ENCODE measurements at regions not wholly inside any gene's neighbourhood (a gene's known extent, or its start where the extent isn't known, plus 50 kb on each side); places are given as distances from the start of the nearest gene placed in this dataset.
"Not testable (repeated sequence)": the region's sequence is repeated elsewhere in the genome, so short reads cannot be mapped to it uniquely, and the experiment has no call there.

- peaks cover 10 to 11% of the 10 kb centered on the region in 2 donors for H3K27me3 ChIP-seq (ENCODE audit: control insufficient read depth in 2 of 2, insufficient read depth in 2 of 2, low read length in 2 of 2)
- peaks cover 0 to 3% of the 10 kb centered on the region in 2 donors for H3K4me1 ChIP-seq (ENCODE audit: control insufficient read depth in 2 of 2, insufficient read depth in 2 of 2, low read length in 2 of 2)
- H3K27ac ChIP-seq (ENCODE audit: low read depth in 2 of 2, low read length in 2 of 2) = no peak overlapping the region
- H3K4me3 ChIP-seq (ENCODE audit: low read length in 2 of 2) = no peak overlapping the region
- H3K36me3 ChIP-seq (ENCODE audit: control insufficient read depth in 2 of 2, insufficient read depth in 2 of 2, low read length in 2 of 2) = no peaks in the 10 kb centered on the region
- H3K9me3 ChIP-seq (ENCODE audit: control insufficient read depth in 2 of 2, low read length in 2 of 2) = no peaks in the 10 kb centered on the region
- H3K9ac ChIP-seq (ENCODE audit: low read depth in 1 of 2, low read length in 2 of 2) = no peak overlapping the region
Measured at GRCh38 chrX:52585892-52586291, 68.8 kb downstream of the SSX7 start.

- Histone ChIP-seq H3K27me3 (ENCODE audit: control insufficient read depth in 2 of 2, insufficient read depth in 2 of 2, low read length in 2 of 2) (peaks cover 4 to 10% of the 10 kb centered on the region in 2 donors), H3K4me1 (ENCODE audit: control insufficient read depth in 2 of 2, insufficient read depth in 2 of 2, low read length in 2 of 2) (peaks cover 2 to 4% of the 10 kb centered on the region in 2 donors), H3K27ac (ENCODE audit: low read depth in 2 of 2, low read length in 2 of 2) (peak overlapping the region; percentile 70 to 82), H3K36me3 (ENCODE audit: control insufficient read depth in 2 of 2, insufficient read depth in 2 of 2, low read length in 2 of 2) (no peaks in the 10 kb centered on the region), H3K4me3 (ENCODE audit: low read length in 2 of 2) (peak overlapping the region; percentile 44 to 51), H3K9me3 (ENCODE audit: control insufficient read depth in 2 of 2, low read length in 2 of 2) (no peaks in the 10 kb centered on the region), H3K9ac (ENCODE audit: low read depth in 1 of 2, low read length in 2 of 2) (peak overlapping the region in 1 of 2 donors; percentile 36)
Measured at GRCh38 chrX:52577464-52578173, 60.8 kb upstream of the XAGE1B start.

DNA sequence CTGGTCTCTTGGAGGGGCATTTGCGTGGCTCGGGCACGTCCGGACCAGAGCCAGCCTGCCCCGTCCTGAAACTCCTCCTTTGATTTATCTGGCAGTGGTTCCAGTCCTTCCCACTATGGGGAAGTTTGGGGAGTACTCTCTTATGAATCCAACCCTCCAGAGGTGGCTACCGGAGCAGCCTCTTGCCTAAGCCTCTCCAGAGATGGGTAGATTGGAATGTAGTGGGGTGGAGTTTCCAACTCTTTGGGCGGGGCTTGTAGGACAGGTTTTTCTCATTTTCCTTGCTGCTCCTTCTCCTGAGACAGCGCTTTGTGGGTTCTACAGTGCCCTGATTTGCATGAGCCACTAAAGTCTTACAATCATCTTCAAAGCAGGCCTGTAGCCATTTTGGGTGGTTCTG, 60.1 kb upstream of the XAGE1B start:
- Histone ChIP-seq H3K9ac (ENCODE audit: low read depth in 1 of 2, low read length in 2 of 2) (no peak overlapping the region), H3K27ac (ENCODE audit: low read depth in 2 of 2, low read length in 2 of 2) (peak overlapping the region; percentile 70 to 82), H3K9me3 (ENCODE audit: control insufficient read depth in 2 of 2, low read length in 2 of 2) (no peaks in the 10 kb centered on the region), H3K4me3 (ENCODE audit: low read length in 2 of 2) (peak overlapping the region; percentile 19 to 51), H3K27me3 (ENCODE audit: control insufficient read depth in 2 of 2, insufficient read depth in 2 of 2, low read length in 2 of 2) (peaks cover 4 to 10% of the 10 kb centered on the region in 2 donors), H3K36me3 (ENCODE audit: control insufficient read depth in 2 of 2, insufficient read depth in 2 of 2, low read length in 2 of 2) (no peaks in the 10 kb centered on the region), H3K4me1 (ENCODE audit: control insufficient read depth in 2 of 2, insufficient read depth in 2 of 2, low read length in 2 of 2) (peaks cover 2 to 4% of the 10 kb centered on the region in 2 donors)

DNA sequence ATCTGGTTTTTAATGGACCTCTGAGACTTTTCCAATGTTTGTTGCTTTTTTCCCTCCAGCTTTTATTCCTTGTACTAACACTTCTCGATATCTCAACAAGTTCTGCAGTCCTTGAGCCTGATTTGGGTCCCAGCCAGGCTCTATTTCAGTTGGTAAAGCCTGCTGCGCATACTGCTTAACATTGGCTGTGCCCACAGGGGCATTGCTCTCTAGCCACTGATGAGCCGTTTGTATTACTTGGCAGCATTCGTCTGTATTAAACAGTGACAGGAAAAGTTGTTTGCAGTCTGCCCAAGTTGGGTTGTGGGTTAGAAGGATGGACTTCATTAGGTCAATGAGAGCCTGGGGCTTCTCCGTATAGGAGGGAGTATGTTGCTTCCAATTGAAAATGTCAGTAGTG, 59.6 kb upstream of the XAGE1B start:
- Histone ChIP-seq H3K4me3 (ENCODE audit: low read length in 2 of 2) (no peak overlapping the region), H3K36me3 (ENCODE audit: control insufficient read depth in 2 of 2, insufficient read depth in 2 of 2, low read length in 2 of 2) (no peaks in the 10 kb centered on the region), H3K27ac (ENCODE audit: low read depth in 2 of 2, low read length in 2 of 2) (no peak overlapping the region), H3K9ac (ENCODE audit: low read depth in 1 of 2, low read length in 2 of 2) (no peak overlapping the region), H3K4me1 (ENCODE audit: control insufficient read depth in 2 of 2, insufficient read depth in 2 of 2, low read length in 2 of 2) (peaks cover 2 to 4% of the 10 kb centered on the region in 2 donors), H3K9me3 (ENCODE audit: control insufficient read depth in 2 of 2, low read length in 2 of 2) (no peaks in the 10 kb centered on the region), H3K27me3 (ENCODE audit: control insufficient read depth in 2 of 2, insufficient read depth in 2 of 2, low read length in 2 of 2) (peaks cover 4 to 10% of the 10 kb centered on the region in 2 donors)

GRCh38 chrX:52574416-52575275, 57.8 kb upstream of the XAGE1B start:
- peaks cover 8 to 15% of the 10 kb centered on the region in 2 donors for H3K27me3 ChIP-seq (ENCODE audit: control insufficient read depth in 2 of 2, insufficient read depth in 2 of 2, low read length in 2 of 2)
- H3K9ac ChIP-seq (ENCODE audit: low read depth in 1 of 2, low read length in 2 of 2) = no peak overlapping the region
- no peaks in the 10 kb centered on the region for H3K9me3 ChIP-seq (ENCODE audit: control insufficient read depth in 2 of 2, low read length in 2 of 2)
- H3K36me3 ChIP-seq (ENCODE audit: control insufficient read depth in 2 of 2, insufficient read depth in 2 of 2, low read length in 2 of 2) = no peaks in the 10 kb centered on the region
- H3K27ac ChIP-seq (ENCODE audit: low read depth in 2 of 2, low read length in 2 of 2) = no peak overlapping the region
- peak overlapping the region; percentile 20 to 46 for H3K4me3 ChIP-seq (ENCODE audit: low read length in 2 of 2)
- H3K4me1 ChIP-seq (ENCODE audit: control insufficient read depth in 2 of 2, insufficient read depth in 2 of 2, low read length in 2 of 2) = peaks cover 2 to 4% of the 10 kb centered on the region in 2 donors

DNA sequence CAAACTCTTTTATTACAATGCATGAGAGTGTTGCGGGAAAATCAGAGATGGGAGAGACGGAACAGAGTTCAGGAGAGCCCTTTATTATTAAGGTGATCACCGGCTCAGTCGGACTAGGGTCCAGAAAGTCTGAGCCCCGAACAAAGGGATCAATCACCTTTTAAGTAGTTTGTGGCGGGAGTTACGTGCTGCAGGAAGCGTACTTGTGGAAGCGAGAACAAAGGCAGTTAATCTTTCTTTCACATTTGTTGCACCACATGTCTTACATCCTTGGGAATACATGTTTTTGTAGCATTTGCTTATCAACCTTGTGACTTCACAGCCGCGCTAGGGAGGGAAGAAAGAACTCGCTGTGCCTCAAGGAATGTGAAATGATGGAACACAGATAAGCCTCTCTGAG, 51.3 kb upstream of the XAGE1B start:
- H3K4me1 ChIP-seq (ENCODE audit: control insufficient read depth in 2 of 2, insufficient read depth in 2 of 2, low read length in 2 of 2); H3K4me3 ChIP-seq (ENCODE audit: low read length in 2 of 2); H3K9ac ChIP-seq (ENCODE audit: low read depth in 1 of 2, low read length in 2 of 2); H3K36me3 ChIP-seq (ENCODE audit: control insufficient read depth in 2 of 2, insufficient read depth in 2 of 2, low read length in 2 of 2); H3K27ac ChIP-seq (ENCODE audit: low read depth in 2 of 2, low read length in 2 of 2); H3K9me3 ChIP-seq (ENCODE audit: control insufficient read depth in 2 of 2, low read length in 2 of 2): not testable (repeated sequence)
- peaks cover 13 to 14% of the 10 kb centered on the region in 2 donors for H3K27me3 ChIP-seq (ENCODE audit: control insufficient read depth in 2 of 2, insufficient read depth in 2 of 2, low read length in 2 of 2)

All from mucosa of rectum (tissue), 2 donors.